Large intestine (tissue), 3 donors: ENCODE measurements at regions not wholly inside any gene's neighbourhood (a gene's known extent, or its start where the extent isn't known, plus 50 kb on each side); places are given as distances from the start of the nearest gene placed in this dataset.

Experiments used
- DNase-seq, 2 donors: peaks; one replicate each; pipeline versions ENCODE4 v3.0.0 to v3.0.0-alpha.2; 2013
- H3K27ac ChIP-seq: one replicate; pipeline ENCODE4 v1.5.1; 2013; ENCODE audit warnings: low read length
- H3K27me3 ChIP-seq: 2 replicates; pipeline ENCODE4 v1.6.1; 2013; ENCODE audit warnings: low read length; ENCODE audit not compliant: control insufficient read depth, insufficient read depth
- H3K36me3 ChIP-seq: 2 replicates; pipeline ENCODE4 v1.6.1; 2013; ENCODE audit warnings: low read length; ENCODE audit not compliant: control insufficient read depth, insufficient read depth
- H3K4me1 ChIP-seq: one replicate; pipeline ENCODE4 v1.6.1; 2013; ENCODE audit warnings: low read length; ENCODE audit not compliant: control insufficient read depth, insufficient read depth
- H3K4me3 ChIP-seq: one replicate; pipeline ENCODE4 v1.5.1; 2013; ENCODE audit warnings: low read length
- H3K9me3 ChIP-seq: one replicate; pipeline ENCODE4 v1.6.1; 2013; ENCODE audit warnings: mild to moderate bottlenecking, low read depth, low read length, moderate library complexity; ENCODE audit not compliant: control insufficient read depth
- WGBS: methylation state at CpG from one replicate; pipeline ENCODE4 v1.1.5; 2013; ENCODE audit warnings: low lambda C conversion rate; ENCODE audit not compliant: insufficient coverage; 5-methylcytosine and 5-hydroxymethylcytosine counted together

DNA sequence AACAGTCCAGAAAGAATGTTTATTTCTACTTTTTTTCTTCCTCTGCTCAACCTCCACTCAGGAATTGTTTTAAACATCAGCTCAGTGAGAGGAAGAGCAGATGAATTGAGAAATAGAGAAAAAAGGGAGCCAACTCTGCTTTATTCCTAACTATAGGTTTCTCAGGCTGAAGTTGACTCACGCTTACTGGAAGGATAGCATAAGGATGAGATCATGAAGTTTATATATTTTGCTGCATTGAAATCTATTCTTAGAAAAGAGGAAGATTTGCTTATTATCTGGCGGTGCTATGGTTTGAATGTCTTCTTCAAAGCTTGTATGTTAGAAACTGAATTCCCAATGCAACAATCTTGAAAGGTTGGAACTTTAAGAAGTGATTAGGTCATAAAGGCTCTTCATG lies 1673.4 kb upstream of the PCDH7 start:
- no peak overlapping the region for H3K4me3 ChIP-seq
- H3K9me3 ChIP-seq = peaks cover 9% of the 10 kb centered on the region
- DNase-seq = peak in 1 of 2 donors; percentile 9
- no peak overlapping the region for H3K27ac ChIP-seq
- no peaks in the 10 kb centered on the region for H3K27me3 ChIP-seq
- H3K36me3 ChIP-seq = no peaks in the 10 kb centered on the region
- WGBS = no CpG with 5 or more reads among the region's 2 CpGs
- no peaks in the 10 kb centered on the region for H3K4me1 ChIP-seq

DNA sequence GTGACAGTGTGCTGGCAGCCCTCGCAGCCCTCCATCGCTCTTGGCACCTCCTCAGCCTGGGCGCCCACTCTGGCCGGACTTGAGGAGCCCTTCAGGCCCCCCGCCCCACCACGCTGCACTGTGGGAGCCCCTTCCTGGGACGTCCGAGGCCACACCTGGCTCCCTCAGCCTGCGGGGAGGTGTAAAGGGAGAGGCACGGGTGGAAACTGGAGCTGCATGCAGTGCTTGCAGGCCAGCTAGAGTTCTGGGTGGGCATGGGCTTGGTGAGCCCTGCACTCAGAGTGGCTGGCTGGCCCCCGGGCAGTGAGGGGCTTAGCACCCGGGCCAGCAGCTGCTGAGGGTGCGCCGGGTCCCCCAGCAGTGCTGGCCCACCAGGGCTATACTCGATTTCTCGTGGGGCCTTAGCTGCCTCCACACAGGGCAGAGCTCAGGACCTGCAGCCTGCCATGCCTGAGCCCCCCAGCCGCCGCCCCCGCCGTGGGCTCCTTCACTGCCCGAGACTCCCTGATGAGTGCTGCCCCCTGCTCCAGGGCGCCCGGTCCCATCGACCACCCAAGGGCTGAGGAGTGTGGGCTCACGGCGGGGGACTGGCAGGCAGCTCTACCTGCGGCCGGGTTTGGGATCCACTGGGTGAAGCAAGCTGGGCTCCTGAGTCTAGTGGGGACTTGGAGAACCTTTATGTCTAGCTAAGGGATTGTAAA lies 1672.7 kb upstream of the PCDH7 start:
- WGBS = no CpG with 5 or more reads among the region's 28 CpGs

DNA sequence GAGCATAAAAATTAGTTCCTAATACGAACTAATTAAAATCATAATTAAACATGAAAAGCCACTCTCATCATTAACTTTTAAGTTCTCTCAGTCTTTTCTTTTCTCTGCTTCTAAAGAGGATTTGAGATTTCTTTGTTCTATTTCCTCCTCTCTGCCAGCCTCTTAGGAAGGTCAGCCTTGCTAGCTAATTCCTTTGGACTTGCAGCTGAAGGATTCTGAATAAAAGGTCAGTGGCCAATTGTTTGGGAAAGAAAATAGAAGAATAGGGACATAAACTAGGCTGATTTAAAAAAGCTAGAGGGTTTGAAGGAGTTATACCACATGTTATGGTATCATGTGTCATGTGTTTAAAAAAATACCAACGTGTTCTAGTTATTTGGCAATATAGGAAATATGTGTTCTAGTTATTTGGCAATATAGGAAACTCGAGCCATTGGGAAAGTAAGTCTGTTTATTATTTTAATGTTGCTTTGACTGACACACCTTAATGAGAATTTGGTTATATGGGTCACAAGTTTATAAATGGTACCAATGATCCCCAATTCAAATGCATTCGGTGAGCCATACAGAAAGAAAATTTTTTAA lies 1668.7 kb upstream of the PCDH7 start:
- Histone ChIP-seq H3K27ac (no peak overlapping the region), H3K4me3 (no peak overlapping the region), H3K9me3 (peaks cover 9% of the 10 kb centered on the region), H3K36me3 (no peaks in the 10 kb centered on the region), H3K27me3 (no peaks in the 10 kb centered on the region), H3K4me1 (no peaks in the 10 kb centered on the region)
- no peak for DNase-seq
- 76% methylated on average over 2 of the region's 4 CpGs for WGBS

More for the DNA sequence above, 1672.7 kb upstream of the PCDH7 start:
- Histone ChIP-seq H3K4me3 (no peak overlapping the region), H3K9me3 (peaks cover 9% of the 10 kb centered on the region), H3K36me3 (no peaks in the 10 kb centered on the region), H3K27ac (no peak overlapping the region), H3K4me1 (no peaks in the 10 kb centered on the region), H3K27me3 (no peaks in the 10 kb centered on the region)
- no peak for DNase-seq

DNA sequence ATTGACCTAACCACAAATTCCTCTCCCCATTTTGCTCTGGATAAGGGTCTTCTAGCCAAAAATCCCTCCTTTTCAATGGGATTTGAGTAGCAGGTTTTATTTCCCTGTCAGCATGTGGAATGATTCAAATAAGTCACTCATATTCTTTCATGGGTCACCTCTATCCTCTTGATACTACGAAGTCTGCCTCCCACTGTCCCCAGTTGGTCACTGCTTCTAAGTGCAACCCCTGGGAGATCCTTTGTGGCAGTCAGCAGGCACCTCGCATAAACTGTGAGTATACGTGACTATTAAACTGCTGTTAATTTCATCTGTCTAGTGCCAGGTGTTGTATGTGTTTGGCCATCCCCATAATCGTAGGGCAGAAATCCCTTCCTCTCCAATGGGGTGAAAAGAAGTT lies 1667.9 kb upstream of the PCDH7 start:
- Histone ChIP-seq H3K36me3 (no peaks in the 10 kb centered on the region), H3K27me3 (no peaks in the 10 kb centered on the region), H3K9me3 (peaks cover 6% of the 10 kb centered on the region), H3K4me1 (no peaks in the 10 kb centered on the region), H3K4me3 (no peak overlapping the region), H3K27ac (no peak overlapping the region)
- WGBS = 100% methylated on average over 1 of the region's 4 CpGs
- DNase-seq = no peak

DNA sequence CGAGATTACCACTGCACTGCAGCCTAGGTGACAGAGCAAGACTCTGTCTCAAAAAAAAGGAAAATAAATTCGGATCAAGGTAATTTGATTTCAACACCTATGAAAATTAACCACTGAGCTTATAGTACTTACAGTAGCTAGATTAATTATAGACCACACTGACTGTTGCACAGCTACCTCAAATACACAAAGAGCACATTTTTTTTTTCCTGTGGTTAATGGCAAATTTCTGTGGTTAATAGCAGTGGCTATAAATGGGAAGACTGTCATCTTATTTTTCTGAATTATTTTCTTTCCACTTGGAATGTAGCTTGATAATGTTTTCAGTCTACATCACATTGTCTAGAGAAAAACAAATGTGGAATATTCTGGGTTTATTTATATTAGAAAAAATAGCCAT lies 1661.6 kb upstream of the PCDH7 start:
- Histone ChIP-seq H3K36me3 (no peaks in the 10 kb centered on the region), H3K4me1 (no peaks in the 10 kb centered on the region), H3K9me3 (no peaks in the 10 kb centered on the region), H3K27ac (no peak overlapping the region), H3K4me3 (no peak overlapping the region), H3K27me3 (no peaks in the 10 kb centered on the region)
- WGBS = no CpG with 5 or more reads among the region's 2 CpGs
- DNase-seq = no peak

DNA sequence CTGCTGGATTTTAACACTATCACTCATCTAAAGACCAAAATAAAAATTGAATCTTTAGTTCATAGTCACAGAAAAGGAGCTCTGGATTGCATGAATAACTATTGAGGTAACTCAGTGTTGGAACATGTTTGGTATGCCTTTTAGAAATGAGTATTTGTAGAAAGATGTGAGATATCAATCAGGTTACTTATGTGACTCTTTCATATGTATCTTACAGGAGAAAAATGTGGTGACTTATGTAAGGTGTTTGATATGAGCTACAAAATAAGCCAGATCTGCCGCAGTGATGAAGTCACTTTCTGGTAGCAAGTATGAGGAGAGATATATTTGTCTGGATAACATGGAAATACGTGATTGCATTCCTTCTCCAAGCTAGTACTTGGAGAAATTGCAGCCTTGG lies 1653.3 kb upstream of the PCDH7 start:
- H3K9me3 ChIP-seq = peaks cover 5% of the 10 kb centered on the region
- 83% methylated on average over 1 of the region's 2 CpGs for WGBS
- H3K4me1 ChIP-seq = no peaks in the 10 kb centered on the region
- no peak overlapping the region for H3K27ac ChIP-seq
- no peaks in the 10 kb centered on the region for H3K36me3 ChIP-seq
- H3K4me3 ChIP-seq = no peak overlapping the region
- no peak for DNase-seq
- H3K27me3 ChIP-seq = no peaks in the 10 kb centered on the region

DNA sequence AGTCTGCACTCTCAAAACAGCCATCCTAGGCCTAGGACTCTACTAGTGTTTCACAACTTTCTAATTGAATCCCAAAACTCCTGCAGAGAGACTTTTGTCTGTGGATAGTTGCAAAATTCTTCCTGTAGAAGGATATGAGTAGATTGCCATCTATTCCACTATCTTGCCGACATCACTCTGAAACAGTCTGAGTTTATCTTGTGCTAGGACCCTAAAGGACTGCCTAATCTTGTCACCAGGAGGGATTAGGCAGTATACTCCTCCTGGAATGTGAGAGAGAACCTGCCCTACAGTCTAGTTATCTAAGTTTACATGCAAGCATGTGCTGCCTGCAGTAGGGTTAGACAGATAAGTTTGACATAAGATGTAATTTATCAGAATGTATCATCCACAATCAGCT lies 1646.6 kb upstream of the PCDH7 start:
- Histone ChIP-seq H3K4me3 (no peak overlapping the region), H3K36me3 (no peaks in the 10 kb centered on the region), H3K27ac (no peak overlapping the region), H3K4me1 (no peaks in the 10 kb centered on the region), H3K9me3 (peaks cover 13% of the 10 kb centered on the region), H3K27me3 (no peaks in the 10 kb centered on the region)
- no CpG with 5 or more reads among the region's 1 CpG for WGBS
- no peak for DNase-seq

DNA sequence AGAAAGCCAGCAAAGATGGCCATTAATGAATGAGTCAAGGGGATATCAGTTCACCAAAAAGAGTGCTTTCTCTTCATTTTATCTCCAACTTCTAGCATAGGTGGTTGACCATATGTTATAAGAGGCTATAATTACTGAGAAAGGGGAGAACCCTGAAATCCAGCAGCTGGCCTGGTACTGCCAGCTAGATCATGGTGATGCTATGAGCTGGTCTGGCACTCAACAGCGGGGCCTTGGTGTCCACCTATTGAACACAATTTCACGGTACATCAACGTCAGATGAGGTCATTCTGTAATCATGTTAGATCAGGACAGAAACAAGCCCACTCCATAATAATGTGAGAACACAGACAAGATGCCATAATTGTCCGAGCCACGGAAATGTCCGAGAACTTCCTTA lies 1644.8 kb upstream of the PCDH7 start:
- Histone ChIP-seq H3K27me3 (no peaks in the 10 kb centered on the region), H3K36me3 (no peaks in the 10 kb centered on the region), H3K4me3 (no peak overlapping the region), H3K27ac (no peak overlapping the region), H3K4me1 (no peaks in the 10 kb centered on the region), H3K9me3 (peaks cover 13% of the 10 kb centered on the region)
- no peak for DNase-seq
- 100% methylated on average over 1 of the region's 6 CpGs for WGBS

DNA sequence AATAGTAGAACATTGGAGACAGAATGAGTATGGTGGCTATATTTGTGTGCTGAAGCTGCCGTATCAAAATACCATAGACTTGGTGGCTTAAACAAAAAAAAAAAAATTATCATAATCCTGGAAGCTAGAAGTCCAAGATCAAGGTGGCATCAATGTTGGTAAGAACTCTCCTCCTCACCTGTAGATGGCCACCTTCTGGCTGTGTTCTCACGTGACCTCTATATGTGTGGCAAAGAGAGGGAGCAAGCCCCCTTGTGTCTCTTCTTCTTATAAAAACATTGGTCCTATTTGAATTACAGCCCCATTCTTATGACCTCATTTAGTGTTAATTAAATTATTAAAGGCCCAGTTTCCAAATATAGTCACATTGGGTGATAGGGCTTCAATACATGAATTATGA lies 1640.9 kb upstream of the PCDH7 start:
- no peaks in the 10 kb centered on the region for H3K4me1 ChIP-seq
- DNase-seq = no peak
- H3K9me3 ChIP-seq = no peaks in the 10 kb centered on the region
- no peak overlapping the region for H3K4me3 ChIP-seq
- H3K36me3 ChIP-seq = no peaks in the 10 kb centered on the region
- 86% methylated on average over 1 of the region's 2 CpGs for WGBS
- H3K27me3 ChIP-seq = no peaks in the 10 kb centered on the region
- H3K27ac ChIP-seq = no peak overlapping the region

DNA sequence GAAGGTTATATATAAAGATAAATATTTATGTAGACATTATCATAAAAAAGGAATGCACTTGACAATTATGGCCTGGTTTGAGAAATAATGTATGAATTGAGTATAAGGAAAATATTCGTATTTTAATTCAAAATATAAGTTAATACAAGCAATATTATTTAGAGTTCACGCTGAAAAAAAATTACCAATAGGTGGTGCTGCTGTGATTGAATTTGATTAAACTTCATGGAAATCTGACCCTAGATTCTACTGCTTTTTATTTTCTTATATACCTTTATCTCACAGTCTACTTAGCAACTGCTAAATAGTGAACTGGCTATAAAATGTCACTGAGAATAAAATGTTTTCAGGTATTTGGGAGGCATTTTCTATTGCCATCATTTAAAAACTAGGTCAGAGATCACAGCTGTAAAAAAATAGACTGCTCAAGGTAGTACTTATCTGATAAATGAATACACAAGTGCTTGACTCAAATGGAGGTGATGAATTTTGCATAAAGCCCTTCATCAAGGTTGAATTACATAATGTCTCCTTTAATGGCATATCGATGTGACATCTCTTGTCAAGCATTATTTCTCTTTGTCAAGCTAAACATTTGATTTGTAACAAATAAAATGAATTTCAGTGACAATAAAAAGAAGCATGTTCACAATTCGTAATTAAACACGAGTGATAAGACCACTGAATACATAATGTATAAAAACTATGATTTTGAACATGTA lies 1638.8 kb upstream of the PCDH7 start:
- no peak for DNase-seq
- H3K4me3 ChIP-seq = no peak overlapping the region
- WGBS = 93% methylated on average over 3 of the region's 5 CpGs

More for the DNA sequence above, 1638.8 kb upstream of the PCDH7 start:
- Histone ChIP-seq H3K36me3 (no peaks in the 10 kb centered on the region), H3K27ac (no peak overlapping the region), H3K27me3 (no peaks in the 10 kb centered on the region), H3K4me1 (no peaks in the 10 kb centered on the region), H3K9me3 (no peaks in the 10 kb centered on the region)
